Activated CD4-positive, alpha-beta T cell treated with anti-CD3 and anti-CD28 coated beads for 36 hours (primary cell): ENCODE measurements at regions not wholly inside any gene's neighbourhood (a gene's known extent, or its start where the extent isn't known, plus 50 kb on each side); places are given as distances from the start of the nearest gene placed in this dataset.

ENCODE experiments used
- ATAC-seq: fragments of 200-7000 bp; cut with Tn5 transposase; one replicate; pipeline ENCODE4 v1.10.0; 2021; ENCODE audit warnings: mild to moderate bottlenecking, moderate library complexity
- CTCF ChIA-PET: fragments of 350-600 bp; sonication (Branson Sonifier 250); formaldehyde crosslinking; loops from one replicate; lab custom pipeline; 2021; ENCODE audit warnings: antibody characterized with exemption; lab: Charles Lee
- POLR2A ChIA-PET: fragments of 350-600 bp; sonication (Branson Sonifier 250); formaldehyde crosslinking; loops from one replicate; lab custom pipeline; 2021; ENCODE audit warnings: antibody characterized with exemption, inconsistent platforms; lab: Charles Lee
- DNase-seq: peaks from one replicate; pipeline ENCODE4 v3.0.0-alpha.2; 2020
- H3K27ac Mint-ChIP-seq: one replicate; pipeline ENCODE4 v1.8.0; 2021; ENCODE audit warnings: mixed read lengths
- H3K27me3 Mint-ChIP-seq: one replicate; pipeline ENCODE4 v1.8.0; 2021; ENCODE audit warnings: mixed read lengths
- H3K36me3 Mint-ChIP-seq: one replicate; pipeline ENCODE4 v1.8.0; 2021; ENCODE audit warnings: low read depth, mixed read lengths
- H3K4me1 Mint-ChIP-seq: one replicate; pipeline ENCODE4 v1.8.0; 2021; ENCODE audit warnings: mixed read lengths
- H3K4me3 Mint-ChIP-seq: one replicate; pipeline ENCODE4 v1.8.0; 2021; ENCODE audit warnings: mild to moderate bottlenecking, moderate library complexity, mixed read lengths
- H3K9me3 Mint-ChIP-seq: one replicate; pipeline ENCODE4 v1.8.0; 2021; ENCODE audit warnings: low read depth, mixed read lengths
- intact Hi-C, 2 experiments: fragments of 100-400 bp; cut with DNase I in 1 of 2; cut with micrococcal nuclease in 1 of 2; formaldehyde crosslinking; loops; one replicate each; pipeline versions ENCODE4 v1.14.2 to v1.15.1; 2022 to 2024; cut with DNase I, micrococcal nuclease

DNA sequence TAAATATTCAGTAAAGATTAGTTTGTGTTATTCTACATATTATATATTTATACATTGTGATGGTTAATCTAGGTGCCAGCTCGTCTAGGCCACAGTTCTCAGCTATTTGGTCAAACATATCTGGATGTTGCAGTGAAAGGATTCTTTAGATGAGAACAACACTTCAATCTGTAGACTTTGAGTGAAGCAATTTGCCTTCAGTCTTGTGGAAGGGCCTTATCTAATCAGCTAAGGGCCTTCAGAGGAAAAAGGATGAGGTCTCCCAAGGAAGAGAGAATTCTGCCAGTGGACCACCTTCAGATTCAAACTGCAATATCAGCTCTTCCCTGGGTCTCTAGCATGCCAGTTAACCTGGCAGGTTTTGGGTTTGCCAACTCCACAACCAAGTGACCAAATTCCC lies 112.0 kb downstream of the SH3TC2 start:
- POLR2A ChIA-PET: no interaction called here
- no peak for ATAC-seq
- H3K27ac Mint-ChIP-seq: no peak overlapping the region
- no peaks in the 10 kb centered on the region for H3K36me3 Mint-ChIP-seq
- no peaks in the 10 kb centered on the region for H3K9me3 Mint-ChIP-seq
- CTCF ChIA-PET: interaction anchor here (0.8 to 1.2 kb wide), 4 partner anchors 12 to 218 kb away, joined by 3 to 6 read pairs (median 4); no protein-coding TSS in a partner anchor
- H3K4me3 Mint-ChIP-seq: no peak overlapping the region
- H3K4me1 Mint-ChIP-seq: no peaks in the 10 kb centered on the region
- H3K27me3 Mint-ChIP-seq: no peaks in the 10 kb centered on the region
- DNase-seq: no peak
- intact Hi-C loops: loop anchor here (10.0 kb wide), 2 partner anchors 126 to 1846 kb away; partner anchors contain the start of gene ADRB2 (in 1 of the 2)

DNA sequence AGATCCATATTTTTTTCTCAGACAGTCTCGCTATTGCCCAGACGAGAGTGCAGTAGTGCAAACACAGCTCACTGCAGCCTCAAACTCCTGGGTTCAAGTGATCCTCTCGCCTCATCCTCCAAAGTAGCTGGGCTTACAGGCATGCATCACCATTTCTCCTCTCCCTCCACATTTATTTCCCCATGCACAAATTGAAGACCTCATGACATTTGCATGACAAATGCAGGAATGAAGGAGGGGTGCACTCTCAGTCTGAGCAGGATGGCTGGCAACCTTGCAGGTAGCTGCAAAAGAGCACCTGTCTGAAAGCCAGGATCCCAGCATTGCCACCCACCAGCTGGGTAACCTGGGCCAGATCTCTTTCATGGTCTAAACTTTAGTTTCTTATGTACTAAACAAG lies 111.2 kb downstream of the SH3TC2 start:
- Mint-ChIP-seq H3K9me3 (no peaks in the 10 kb centered on the region), H3K4me3 (no peak overlapping the region), H3K27ac (no peak overlapping the region), H3K4me1 (no peaks in the 10 kb centered on the region), H3K27me3 (no peaks in the 10 kb centered on the region), H3K36me3 (no peaks in the 10 kb centered on the region)
- DNase-seq: no peak
- ATAC-seq: no peak
- CTCF ChIA-PET: interaction anchor here (0.9 to 1.2 kb wide), 3 partner anchors 11 to 219 kb away, joined by 3 to 6 read pairs (median 5); no protein-coding TSS in a partner anchor
- POLR2A ChIA-PET: no interaction called here
- intact Hi-C loops: loop anchor here (10.0 kb wide), 2 partner anchors 127 to 1847 kb away; partner anchors contain the start of gene ADRB2 (in 1 of the 2)

DNA sequence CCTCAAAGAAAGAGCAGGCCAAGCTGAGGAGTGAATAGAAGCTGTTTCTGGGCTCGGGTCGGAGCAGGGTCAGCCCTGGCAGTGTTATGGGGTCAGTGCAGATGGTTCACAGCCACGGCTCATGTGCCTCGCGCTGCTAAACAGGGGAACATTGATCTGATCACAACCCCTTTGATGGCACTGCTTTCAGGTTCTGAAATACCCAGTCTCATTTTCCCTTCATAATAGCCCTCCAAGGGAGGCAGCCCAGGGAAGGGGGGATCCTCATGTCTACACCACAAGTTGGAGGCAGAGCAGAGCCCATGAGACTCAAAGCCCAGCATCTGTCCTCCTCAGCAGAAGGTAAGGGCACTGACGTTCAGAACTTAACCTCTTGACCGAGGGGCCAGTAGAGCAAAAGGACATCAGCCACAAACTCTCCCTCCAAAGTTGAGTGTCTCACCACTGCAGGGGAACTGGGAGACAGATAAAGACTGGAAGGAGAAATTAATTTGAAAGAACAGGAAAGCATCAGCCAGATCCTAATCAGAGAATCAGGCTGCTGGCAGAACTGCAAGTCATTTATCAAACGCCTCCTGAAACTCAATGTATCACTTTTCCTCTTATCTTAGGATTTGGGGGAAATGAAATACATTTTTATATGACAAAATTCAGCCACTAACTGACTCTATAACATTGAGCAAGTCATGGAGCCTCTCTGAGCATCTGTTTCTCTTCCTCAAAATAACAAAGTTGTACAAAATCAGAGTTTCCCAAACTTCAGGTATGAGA lies 110.6 kb downstream of the SH3TC2 start:
- Mint-ChIP-seq H3K4me1 (no peaks in the 10 kb centered on the region), H3K9me3 (no peaks in the 10 kb centered on the region), H3K27ac (no peak overlapping the region), H3K36me3 (no peaks in the 10 kb centered on the region), H3K4me3 (no peak overlapping the region), H3K27me3 (no peaks in the 10 kb centered on the region)
- CTCF ChIA-PET: no interaction called here
- DNase-seq (no peak), ATAC-seq (no peak)
- POLR2A ChIA-PET: no interaction called here
- intact Hi-C loops: loop anchor here (10.0 kb wide), 2 partner anchors 127 to 1847 kb away; partner anchors contain the start of gene ADRB2 (in 1 of the 2)

DNA sequence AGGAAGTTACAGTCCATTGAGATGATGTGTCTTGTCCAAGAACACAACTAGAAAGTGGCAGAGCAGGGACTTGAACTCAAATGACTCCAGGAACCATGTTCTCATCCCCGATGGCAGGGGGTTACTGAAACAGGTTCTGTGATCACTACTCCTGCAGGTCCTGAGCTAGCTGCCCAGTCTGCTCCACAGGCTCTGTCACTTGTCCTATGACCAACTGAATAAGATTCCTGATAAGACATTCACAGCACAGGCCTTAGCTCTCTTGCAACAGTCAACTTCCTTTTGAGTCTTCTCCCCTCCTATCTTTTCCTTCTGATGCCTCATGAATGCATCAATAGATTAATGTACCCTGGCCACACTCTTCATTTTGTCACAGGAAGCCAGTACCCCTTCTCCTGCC lies 109.2 kb downstream of the SH3TC2 start:
- Mint-ChIP-seq H3K27ac (no peak overlapping the region), H3K9me3 (no peaks in the 10 kb centered on the region)
- intact Hi-C loops: loop anchor here (10.0 kb wide), 2 partner anchors 129 to 1849 kb away; partner anchors contain the start of gene ADRB2 (in 1 of the 2)

More for the DNA sequence above, 109.2 kb downstream of the SH3TC2 start:
- no peaks in the 10 kb centered on the region for H3K36me3 Mint-ChIP-seq
- DNase-seq: no peak
- H3K27me3 Mint-ChIP-seq: no peaks in the 10 kb centered on the region
- POLR2A ChIA-PET: no interaction called here
- no peak for ATAC-seq
- no peak overlapping the region for H3K4me3 Mint-ChIP-seq
- H3K4me1 Mint-ChIP-seq: no peaks in the 10 kb centered on the region
- CTCF ChIA-PET: no interaction called here
